HEK293 (cell line): ENCODE measurements at regions not wholly inside any gene's neighbourhood (a gene's known extent, or its start where the extent isn't known, plus 50 kb on each side); places are given as distances from the start of the nearest gene placed in this dataset.
A peak's percentile ranks its signal among the peaks of the same experiment; 100 is the strongest.

Experiments
- CTCF ChIA-PET: fragments of 350-600 bp; formaldehyde crosslinking; extraction: SDS; loops from one replicate; lab custom pipeline; 2021; ENCODE audit warnings: antibody characterized with exemption; lab: Yijun Ruan, JAX
- POLR2A ChIA-PET: fragments of 300-600 bp; formaldehyde crosslinking; extraction: SDS; loops from one replicate; lab custom pipeline; 2020; ENCODE audit warnings: antibody characterized with exemption, inconsistent platforms; lab: Yijun Ruan, JAX
- H3K27ac ChIP-seq: fragments of 200-500 bp; sonication (Bioruptor generic); 2 replicates; pipeline ENCODE4 v1.5.1; 2014; ENCODE audit warnings: low read depth, low read length, control low read depth, inconsistent platforms; ENCODE audit errors: extremely low read depth
- H3K36me3 ChIP-seq, 2 experiments: fragments of 200-500 bp in 1 of 2; sonication (Bioruptor generic) in 1 of 2; 1 replicate in 1 of 2; 2 replicates in 1 of 2; pipeline ENCODE4 v1.5.1; 2014 to 2017; ENCODE audit warnings: inconsistent platforms in 2 of 2, low read length in 2 of 2; ENCODE audit not compliant: control insufficient read depth in 2 of 2, insufficient read depth in 1 of 2
- H3K4me1 ChIP-seq: fragments of 200-500 bp; sonication (Bioruptor generic); 2 replicates; pipeline ENCODE4 v1.5.1; 2014; ENCODE audit warnings: mild to moderate bottlenecking, low read length, inconsistent platforms; ENCODE audit not compliant: control insufficient read depth, insufficient read depth
- H3K4me3 ChIP-seq: 2 replicates; pipeline ENCODE4 v1.5.1; 2011; ENCODE audit warnings: low read depth, mild to moderate bottlenecking, control low read depth, low read length, moderate library complexity
- H3K9me3 ChIP-seq: fragments of 200-500 bp; sonication (Bioruptor generic); 2 replicates; pipeline ENCODE4 v1.5.1; 2014; ENCODE audit warnings: low read depth, low read length, inconsistent platforms; ENCODE audit not compliant: control insufficient read depth, insufficient read depth
- AEBP2 ChIP-seq: fragments of 450-650 bp; formaldehyde crosslinking; IDR thresholded peaks from 2 replicates; pipeline ENCODE4 v1.5.1; 2016; ENCODE audit warnings: missing biosample characterization, missing genetic modification characterization, borderline replicate concordance
- GFI1B ChIP-seq: fragments of 450-650 bp; formaldehyde crosslinking; IDR thresholded peaks from 2 replicates; pipeline ENCODE4 v1.5.1; 2016; ENCODE audit warnings: missing biosample characterization, missing genetic modification characterization
- MZF1 ChIP-seq: fragments of 450-650 bp; formaldehyde crosslinking; IDR thresholded peaks from 2 replicates; pipeline ENCODE4 v1.5.1; 2017; ENCODE audit warnings: missing biosample characterization, missing genetic modification characterization, borderline replicate concordance
- SALL2 ChIP-seq: fragments of 450-650 bp; formaldehyde crosslinking; IDR thresholded peaks from 2 replicates; pipeline ENCODE4 v1.5.0; 2017; ENCODE audit warnings: missing biosample characterization, mild to moderate bottlenecking, missing genetic modification characterization, borderline replicate concordance
- SCRT2 ChIP-seq: fragments of 450-650 bp; formaldehyde crosslinking; IDR thresholded peaks from 2 replicates; pipeline ENCODE4 v1.5.1; 2016; ENCODE audit warnings: missing biosample characterization, missing genetic modification characterization
- SETDB1 ChIP-seq: IDR thresholded peaks from one replicate; pipeline ENCODE4 v1.6.1; 2017; ENCODE audit warnings: mild to moderate bottlenecking, low read length, moderate library complexity, mixed read lengths; ENCODE audit not compliant: insufficient read length
- ZBTB7A ChIP-seq: fragments of 450-650 bp; formaldehyde crosslinking; IDR thresholded peaks from 2 replicates; pipeline ENCODE4 v1.5.1; 2016; ENCODE audit warnings: low read depth, missing biosample characterization, missing genetic modification characterization
- ZFHX2 ChIP-seq: fragments of 450-650 bp; formaldehyde crosslinking; conservative IDR thresholded peaks from 2 replicates; pipeline ENCODE4 v1.5.1; 2016; ENCODE audit warnings: missing biosample characterization, missing genetic modification characterization
- ZNF239 ChIP-seq: fragments of 450-650 bp; formaldehyde crosslinking; IDR thresholded peaks from 2 replicates; pipeline ENCODE4 v1.5.1; 2016; ENCODE audit warnings: missing biosample characterization, missing genetic modification characterization
- ZNF366 ChIP-seq: fragments of 450-650 bp; formaldehyde crosslinking; conservative IDR thresholded peaks from 2 replicates; pipeline ENCODE4 v1.5.1; 2016; ENCODE audit warnings: missing biosample characterization, missing genetic modification characterization
- ZNF394 ChIP-seq: fragments of 450-650 bp; formaldehyde crosslinking; IDR thresholded peaks from 2 replicates; pipeline ENCODE4 v1.5.1; 2016; ENCODE audit warnings: missing biosample characterization, missing genetic modification characterization, mild to moderate bottlenecking, moderate library complexity, borderline replicate concordance
- ZNF404 ChIP-seq: fragments of 450-650 bp; formaldehyde crosslinking; IDR thresholded peaks from 2 replicates; pipeline ENCODE4 v1.5.1; 2017; ENCODE audit warnings: missing biosample characterization, missing genetic modification characterization
- ZNF426 ChIP-seq: fragments of 450-650 bp; formaldehyde crosslinking; IDR thresholded peaks from 2 replicates; pipeline ENCODE4 v1.5.1; 2017; ENCODE audit warnings: missing biosample characterization, missing genetic modification characterization, mild to moderate bottlenecking, inconsistent platforms, moderate library complexity
- ZNF473 ChIP-seq: fragments of 450-650 bp; formaldehyde crosslinking; IDR thresholded peaks from 2 replicates; pipeline ENCODE4 v1.5.1; 2017; ENCODE audit warnings: missing biosample characterization, missing genetic modification characterization
- ZNF48 ChIP-seq: fragments of 450-650 bp; formaldehyde crosslinking; IDR thresholded peaks from 2 replicates; pipeline ENCODE4 v1.5.1; 2016; ENCODE audit warnings: missing biosample characterization, missing genetic modification characterization
- ZNF549 ChIP-seq: fragments of 450-650 bp; IDR thresholded peaks from 2 replicates; pipeline ENCODE4 v1.5.1; 2018; ENCODE audit warnings: missing biosample characterization, missing genetic modification characterization, mild to moderate bottlenecking, inconsistent platforms, moderate library complexity
- ZNF560 ChIP-seq: fragments of 450-650 bp; formaldehyde crosslinking; IDR thresholded peaks from 2 replicates; pipeline ENCODE4 v1.5.1; 2017; ENCODE audit warnings: missing biosample characterization, missing genetic modification characterization, borderline replicate concordance
- ZNF626 ChIP-seq: fragments of 450-650 bp; sonication (Bioruptor Pico); formaldehyde crosslinking; IDR thresholded peaks from 2 replicates; pipeline ENCODE4 v1.5.1; 2018; ENCODE audit warnings: missing biosample characterization, missing genetic modification characterization, inconsistent platforms
- ZNF654 ChIP-seq: fragments of 450-650 bp; formaldehyde crosslinking; IDR thresholded peaks from 2 replicates; pipeline ENCODE4 v1.5.1; 2016; ENCODE audit warnings: low read depth, missing biosample characterization, missing genetic modification characterization
- ZNF837 ChIP-seq: fragments of 450-650 bp; formaldehyde crosslinking; IDR thresholded peaks from 2 replicates; pipeline ENCODE4 v1.5.1; 2016; ENCODE audit warnings: missing biosample characterization, missing genetic modification characterization
- TF ChIP-seq, protein P1 (sequence below): fragments of 450-650 bp; formaldehyde crosslinking; IDR thresholded peaks from 2 replicates; pipeline ENCODE4 v1.5.1; 2017; ENCODE audit warnings: missing biosample characterization, missing genetic modification characterization
- TF ChIP-seq, protein P2 (sequence below): fragments of 450-650 bp; formaldehyde crosslinking; IDR thresholded peaks from 2 replicates; pipeline ENCODE4 v1.5.1; 2016; ENCODE audit warnings: missing biosample characterization, missing genetic modification characterization
- TF ChIP-seq, protein P3 (sequence below): fragments of 450-650 bp; formaldehyde crosslinking; optimal IDR thresholded peaks from 2 replicates; pipeline ENCODE3; 2016; ENCODE audit warnings: missing biosample characterization, mild to moderate bottlenecking, missing genetic modification characterization
- TF ChIP-seq, protein P4 (sequence below): fragments of 450-650 bp; formaldehyde crosslinking; IDR thresholded peaks from 2 replicates; pipeline ENCODE4 v1.5.1; 2016; ENCODE audit warnings: missing biosample characterization, missing genetic modification characterization

DNA sequence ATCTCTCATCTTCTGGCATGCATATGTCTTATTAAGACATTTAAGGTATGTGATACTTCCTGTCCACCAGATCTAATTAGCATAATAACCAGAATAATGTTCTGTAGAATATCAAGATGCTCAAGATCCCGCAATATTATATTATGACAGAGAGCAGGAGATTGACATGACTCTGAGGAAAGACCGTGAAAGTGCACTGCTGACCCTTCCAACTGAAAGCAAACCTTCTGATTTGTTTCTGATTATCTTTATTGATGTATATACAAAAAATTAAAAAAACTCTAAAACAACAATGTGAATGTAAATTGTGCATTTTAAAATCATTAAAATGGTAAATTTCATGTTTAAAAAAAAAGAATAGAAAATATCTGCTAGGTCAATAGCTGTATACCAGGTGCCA, 184.4 kb upstream of the TMEM45B start (continued):
- TF ChIP-seq, protein P1, sequence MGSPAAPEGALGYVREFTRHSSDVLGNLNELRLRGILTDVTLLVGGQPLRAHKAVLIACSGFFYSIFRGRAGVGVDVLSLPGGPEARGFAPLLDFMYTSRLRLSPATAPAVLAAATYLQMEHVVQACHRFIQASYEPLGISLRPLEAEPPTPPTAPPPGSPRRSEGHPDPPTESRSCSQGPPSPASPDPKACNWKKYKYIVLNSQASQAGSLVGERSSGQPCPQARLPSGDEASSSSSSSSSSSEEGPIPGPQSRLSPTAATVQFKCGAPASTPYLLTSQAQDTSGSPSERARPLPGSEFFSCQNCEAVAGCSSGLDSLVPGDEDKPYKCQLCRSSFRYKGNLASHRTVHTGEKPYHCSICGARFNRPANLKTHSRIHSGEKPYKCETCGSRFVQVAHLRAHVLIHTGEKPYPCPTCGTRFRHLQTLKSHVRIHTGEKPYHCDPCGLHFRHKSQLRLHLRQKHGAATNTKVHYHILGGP (tag by site-specific recombination) = no peak
- peak; percentile 70 for TF ChIP-seq SETDB1

DNA sequence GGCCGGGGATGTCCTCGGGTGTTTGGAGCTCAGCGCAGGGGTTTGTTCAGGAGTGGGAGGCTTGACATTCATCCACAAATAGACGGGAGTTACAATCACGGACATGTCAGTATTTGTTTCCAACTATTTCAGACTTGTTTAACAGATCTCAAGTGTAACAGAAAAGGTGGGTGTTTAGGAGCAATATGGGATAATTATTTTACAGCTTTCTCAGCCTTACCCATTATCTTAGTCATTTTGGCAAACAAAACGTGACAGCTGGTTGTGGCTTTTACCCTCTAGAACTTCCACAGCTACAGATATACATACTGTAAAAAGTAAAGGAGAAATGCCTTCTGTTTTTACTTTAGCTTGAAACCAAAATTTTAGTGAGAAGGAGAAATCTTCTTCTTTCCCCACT, 178.7 kb upstream of the TMEM45B start:
- Histone ChIP-seq H3K36me3 (no peaks in the 10 kb centered on the region), H3K4me1 (no peaks in the 10 kb centered on the region; the same call in 1 of the 2 replicates)
- POLR2A ChIA-PET = no interaction called here

DNA sequence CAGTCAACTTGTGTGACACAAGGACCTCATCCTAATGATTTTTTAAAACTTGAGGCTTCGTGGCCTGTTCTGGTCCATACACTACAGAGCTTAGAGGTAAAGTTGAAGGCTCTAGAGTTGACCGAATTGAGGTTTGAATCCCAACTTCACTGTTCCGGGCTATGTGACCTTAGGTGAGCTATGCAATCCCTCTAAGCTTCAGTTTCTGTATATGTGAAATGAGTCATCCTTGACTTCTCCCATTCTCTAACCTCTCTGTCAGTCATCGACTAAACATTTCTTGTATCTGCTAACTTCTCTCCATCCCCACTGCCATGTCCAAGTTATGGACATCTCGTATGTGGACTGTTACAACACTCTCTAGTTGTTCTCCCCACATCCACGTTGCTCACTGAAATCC, 178.2 kb upstream of the TMEM45B start:
- CTCF ChIA-PET = interaction anchor here (1.8 kb wide), 1 partner anchor 261 kb away, joined by 3 read pairs; the partner anchor contains the start of gene BARX2
- no peak overlapping the region for H3K27ac ChIP-seq

More for the DNA sequence above, 178.7 kb upstream of the TMEM45B start:
- CTCF ChIA-PET = interaction anchor here (0.6 to 1.8 kb wide), 2 partner anchors 8 to 261 kb away, joined by 3 read pairs; partner anchors contain the start of gene BARX2
- H3K27ac ChIP-seq = no peak overlapping the region
- H3K9me3 ChIP-seq = no peaks in the 10 kb centered on the region
- TF ChIP-seq AEBP2 (tag by site-specific recombination) (no peak), ZNF404 (no peak), ZNF560 (tag by site-specific recombination) (no peak), MZF1 (tag by site-specific recombination) (no peak), ZNF366 (tag by site-specific recombination) (no peak), ZNF239 (tag by site-specific recombination) (no peak), ZNF394 (tag by site-specific recombination) (no peak), ZNF48 (tag by site-specific recombination) (no peak), ZNF473 (tag by site-specific recombination) (no peak), ZNF626 (tag by site-specific recombination) (no peak)
- TF ChIP-seq, protein P2, sequence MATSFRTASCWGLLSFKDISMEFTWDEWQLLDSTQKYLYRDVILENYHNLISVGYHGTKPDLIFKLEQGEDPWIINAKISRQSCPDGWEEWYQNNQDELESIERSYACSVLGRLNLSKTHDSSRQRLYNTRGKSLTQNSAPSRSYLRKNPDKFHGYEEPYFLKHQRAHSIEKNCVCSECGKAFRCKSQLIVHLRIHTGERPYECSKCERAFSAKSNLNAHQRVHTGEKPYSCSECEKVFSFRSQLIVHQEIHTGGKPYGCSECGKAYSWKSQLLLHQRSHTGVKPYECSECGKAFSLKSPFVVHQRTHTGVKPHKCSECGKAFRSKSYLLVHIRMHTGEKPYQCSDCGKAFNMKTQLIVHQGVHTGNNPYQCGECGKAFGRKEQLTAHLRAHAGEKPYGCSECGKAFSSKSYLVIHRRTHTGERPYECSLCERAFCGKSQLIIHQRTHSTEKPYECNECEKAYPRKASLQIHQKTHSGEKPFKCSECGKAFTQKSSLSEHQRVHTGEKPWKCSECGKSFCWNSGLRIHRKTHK (tag by site-specific recombination) = no peak
- no peak overlapping the region for H3K4me3 ChIP-seq

More for the DNA sequence above, 178.2 kb upstream of the TMEM45B start:
- POLR2A ChIA-PET = no interaction called here
- Histone ChIP-seq H3K4me1 (no peaks in the 10 kb centered on the region; the same call in 1 of the 2 replicates), H3K9me3 (no peaks in the 10 kb centered on the region), H3K36me3 (no peaks in the 10 kb centered on the region), H3K4me3 (no peak overlapping the region)
- TF ChIP-seq, protein P3, sequence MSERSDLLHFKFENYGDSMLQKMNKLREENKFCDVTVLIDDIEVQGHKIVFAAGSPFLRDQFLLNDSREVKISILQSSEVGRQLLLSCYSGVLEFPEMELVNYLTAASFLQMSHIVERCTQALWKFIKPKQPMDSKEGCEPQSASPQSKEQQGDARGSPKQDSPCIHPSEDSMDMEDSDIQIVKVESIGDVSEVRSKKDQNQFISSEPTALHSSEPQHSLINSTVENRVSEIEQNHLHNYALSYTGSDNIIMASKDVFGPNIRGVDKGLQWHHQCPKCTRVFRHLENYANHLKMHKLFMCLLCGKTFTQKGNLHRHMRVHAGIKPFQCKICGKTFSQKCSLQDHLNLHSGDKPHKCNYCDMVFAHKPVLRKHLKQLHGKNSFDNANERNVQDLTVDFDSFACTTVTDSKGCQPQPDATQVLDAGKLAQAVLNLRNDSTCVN (tag by site-specific recombination) = no peak
- TF ChIP-seq SALL2 (no peak), SCRT2 (tag by site-specific recombination) (no peak), ZNF654 (tag by site-specific recombination) (no peak), ZNF549 (tag by site-specific recombination) (no peak), ZFHX2 (tag by site-specific recombination) (no peak), ZNF837 (tag by site-specific recombination) (no peak), GFI1B (no peak), ZNF426 (no peak), ZBTB7A (tag by site-specific recombination) (no peak), MZF1 (tag by site-specific recombination) (no peak)
- TF ChIP-seq, protein P4, sequence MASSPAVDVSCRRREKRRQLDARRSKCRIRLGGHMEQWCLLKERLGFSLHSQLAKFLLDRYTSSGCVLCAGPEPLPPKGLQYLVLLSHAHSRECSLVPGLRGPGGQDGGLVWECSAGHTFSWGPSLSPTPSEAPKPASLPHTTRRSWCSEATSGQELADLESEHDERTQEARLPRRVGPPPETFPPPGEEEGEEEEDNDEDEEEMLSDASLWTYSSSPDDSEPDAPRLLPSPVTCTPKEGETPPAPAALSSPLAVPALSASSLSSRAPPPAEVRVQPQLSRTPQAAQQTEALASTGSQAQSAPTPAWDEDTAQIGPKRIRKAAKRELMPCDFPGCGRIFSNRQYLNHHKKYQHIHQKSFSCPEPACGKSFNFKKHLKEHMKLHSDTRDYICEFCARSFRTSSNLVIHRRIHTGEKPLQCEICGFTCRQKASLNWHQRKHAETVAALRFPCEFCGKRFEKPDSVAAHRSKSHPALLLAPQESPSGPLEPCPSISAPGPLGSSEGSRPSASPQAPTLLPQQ = no peak
